HL-60 (cell line): ENCODE measurements at regions not wholly inside any gene's neighbourhood (a gene's known extent, or its start where the extent isn't known, plus 50 kb on each side); places are given as distances from the start of the nearest gene placed in this dataset.

Source experiments
- GABPA ChIP-seq: IDR thresholded peaks from 2 replicates; pipeline ENCODE4 v1.6.1; 2012; ENCODE audit warnings: low read depth
- POLR2AphosphoS5 ChIP-seq: IDR thresholded peaks from 2 replicates; pipeline ENCODE4 v1.6.1; 2012; ENCODE audit warnings: low read depth
- REST ChIP-seq: IDR thresholded peaks from 2 replicates; pipeline ENCODE4 v1.6.1; 2012; ENCODE audit warnings: low read depth; ENCODE audit not compliant: insufficient replicate concordance
- TF ChIP-seq, protein P1 (sequence below): IDR thresholded peaks from one replicate; pipeline ENCODE4 v1.5.1; 2011; ENCODE audit warnings: low read length, control low read depth, inconsistent platforms; ENCODE audit not compliant: insufficient read depth

DNA sequence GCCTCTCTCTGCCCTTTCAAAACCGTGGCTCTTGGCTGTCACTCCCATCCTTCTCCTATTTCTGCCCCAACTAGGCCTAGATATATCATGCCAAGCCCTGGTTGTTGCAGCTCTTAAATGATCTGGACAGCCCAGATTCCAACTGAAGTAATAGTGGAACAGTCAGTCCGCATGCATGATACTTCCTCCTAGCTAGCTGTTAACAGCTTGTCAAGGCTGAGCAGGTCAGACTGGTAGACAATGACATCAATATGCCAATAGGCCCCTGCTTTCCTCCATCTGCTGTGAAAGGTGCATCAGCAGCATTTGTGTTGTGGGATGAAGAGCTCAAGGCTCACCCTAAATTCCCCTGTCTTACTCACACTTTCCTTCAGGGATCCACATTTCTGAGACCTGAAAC is 527.7 kb upstream of the TGFBR2 start:
- TF ChIP-seq, protein P1, sequence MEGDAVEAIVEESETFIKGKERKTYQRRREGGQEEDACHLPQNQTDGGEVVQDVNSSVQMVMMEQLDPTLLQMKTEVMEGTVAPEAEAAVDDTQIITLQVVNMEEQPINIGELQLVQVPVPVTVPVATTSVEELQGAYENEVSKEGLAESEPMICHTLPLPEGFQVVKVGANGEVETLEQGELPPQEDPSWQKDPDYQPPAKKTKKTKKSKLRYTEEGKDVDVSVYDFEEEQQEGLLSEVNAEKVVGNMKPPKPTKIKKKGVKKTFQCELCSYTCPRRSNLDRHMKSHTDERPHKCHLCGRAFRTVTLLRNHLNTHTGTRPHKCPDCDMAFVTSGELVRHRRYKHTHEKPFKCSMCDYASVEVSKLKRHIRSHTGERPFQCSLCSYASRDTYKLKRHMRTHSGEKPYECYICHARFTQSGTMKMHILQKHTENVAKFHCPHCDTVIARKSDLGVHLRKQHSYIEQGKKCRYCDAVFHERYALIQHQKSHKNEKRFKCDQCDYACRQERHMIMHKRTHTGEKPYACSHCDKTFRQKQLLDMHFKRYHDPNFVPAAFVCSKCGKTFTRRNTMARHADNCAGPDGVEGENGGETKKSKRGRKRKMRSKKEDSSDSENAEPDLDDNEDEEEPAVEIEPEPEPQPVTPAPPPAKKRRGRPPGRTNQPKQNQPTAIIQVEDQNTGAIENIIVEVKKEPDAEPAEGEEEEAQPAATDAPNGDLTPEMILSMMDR = no peak
- TF ChIP-seq POLR2AphosphoS5 = no peak
- TF ChIP-seq GABPA = no peak
- no peak for TF ChIP-seq REST
